GM21825 (cell line): ENCODE measurements at regions not wholly inside any gene's neighbourhood (a gene's known extent, or its start where the extent isn't known, plus 50 kb on each side); places are given as distances from the start of the nearest gene placed in this dataset.
"Not testable (repeated sequence)": the region's sequence is repeated elsewhere in the genome, so short reads cannot be mapped to it uniquely, and the experiment has no call there.

Experiments used
- ATAC-seq: cut with Tn5 transposase; IDR thresholded peaks from one replicate; pipeline ENCODE4 v1.9.1; 2021; ENCODE audit warnings: mild to moderate bottlenecking, moderate library complexity; ENCODE audit not compliant: unreplicated experiment

- not testable (repeated sequence) for ATAC-seq
These were observed 234.6 kb upstream of the CASK start for GRCh38 chrX:42157923-42158322.

DNA sequence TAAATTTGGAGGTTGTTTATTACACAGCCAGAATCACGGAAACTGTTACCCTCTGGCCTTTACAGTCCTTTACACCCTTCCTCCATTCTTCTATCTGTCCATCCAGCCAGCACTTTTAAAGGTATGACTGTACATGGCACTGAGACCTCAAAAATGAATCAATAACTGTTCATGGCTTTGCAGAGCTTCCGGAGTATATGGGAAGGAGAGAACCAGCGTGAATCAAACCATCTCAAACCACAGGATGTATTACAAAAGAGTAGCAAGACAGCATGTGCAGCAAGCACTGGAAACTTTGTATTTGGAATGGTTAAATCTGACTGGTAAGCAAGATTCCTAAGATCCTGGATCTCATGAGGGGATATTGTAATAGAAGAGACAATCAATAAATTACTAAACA lies 228.5 kb upstream of the CASK start:
- ATAC-seq = no peak

- no peak for ATAC-seq
These were observed 226.4 kb upstream of the CASK start for GRCh38 chrX:42149765-42150164.

DNA sequence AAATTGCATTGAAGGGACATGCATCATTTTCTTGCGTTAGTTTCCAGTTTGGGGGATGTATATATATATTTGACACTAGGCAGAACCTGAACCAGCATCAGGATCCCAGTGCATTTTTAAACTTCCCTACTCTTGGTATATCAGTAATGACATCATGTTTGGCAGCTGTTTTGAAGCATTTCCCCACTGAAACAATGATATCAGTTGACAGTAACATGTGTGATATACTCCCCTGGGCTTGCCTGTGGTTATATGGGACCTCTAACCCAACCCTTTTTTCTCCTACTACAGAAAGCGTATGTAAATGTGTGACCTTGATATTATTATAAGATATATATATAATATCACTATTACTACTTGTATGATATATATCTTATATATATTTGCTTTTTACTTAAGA lies 225.9 kb upstream of the CASK start:
- ATAC-seq = no peak

DNA sequence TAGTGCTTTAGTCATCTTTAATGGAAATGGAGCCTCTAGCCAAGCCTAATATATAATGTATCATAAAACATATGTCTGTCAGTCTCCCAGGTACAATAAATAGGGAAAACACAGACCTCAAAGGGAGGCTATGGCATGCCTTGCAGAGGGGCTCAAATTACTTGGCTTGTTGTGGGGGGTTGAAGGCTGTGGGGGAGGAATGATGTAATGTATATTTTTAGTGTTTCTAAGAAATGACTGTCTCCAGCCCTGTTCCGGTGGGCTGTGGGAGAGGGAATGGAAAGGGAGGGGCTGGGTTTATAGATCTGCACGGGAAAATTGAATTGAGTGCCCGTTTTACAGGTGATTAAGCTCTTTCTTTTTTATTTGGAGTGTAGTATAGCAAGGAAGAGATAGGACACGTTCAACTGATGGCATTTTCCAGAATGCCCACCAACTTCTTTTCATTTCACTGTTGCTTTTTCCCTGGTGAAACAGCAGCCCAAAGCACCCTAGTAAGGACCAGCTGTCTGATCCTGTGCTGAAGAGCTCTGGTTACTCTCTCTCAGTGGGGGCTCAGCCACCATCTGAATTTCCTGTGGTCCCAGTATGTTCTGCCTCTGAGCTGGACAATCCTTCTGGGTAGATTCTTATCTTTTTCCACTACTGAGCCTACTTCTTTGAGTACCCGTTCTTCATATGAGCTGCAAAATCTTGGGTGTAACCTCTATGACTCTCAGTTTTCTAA lies 220.7 kb upstream of the CASK start:
- no peak for ATAC-seq

GRCh38 chrX:42140320-42140719 lies 217.0 kb upstream of the CASK start:
- no peak for ATAC-seq

GRCh38 chrX:42135583-42136228 lies 212.4 kb upstream of the CASK start:
- ATAC-seq = no peak

- ATAC-seq = no peak
These were observed 208.5 kb upstream of the CASK start for GRCh38 chrX:42131856-42132255.

GRCh38 chrX:42129022-42129940 lies 205.9 kb upstream of the CASK start:
- ATAC-seq = no peak

DNA sequence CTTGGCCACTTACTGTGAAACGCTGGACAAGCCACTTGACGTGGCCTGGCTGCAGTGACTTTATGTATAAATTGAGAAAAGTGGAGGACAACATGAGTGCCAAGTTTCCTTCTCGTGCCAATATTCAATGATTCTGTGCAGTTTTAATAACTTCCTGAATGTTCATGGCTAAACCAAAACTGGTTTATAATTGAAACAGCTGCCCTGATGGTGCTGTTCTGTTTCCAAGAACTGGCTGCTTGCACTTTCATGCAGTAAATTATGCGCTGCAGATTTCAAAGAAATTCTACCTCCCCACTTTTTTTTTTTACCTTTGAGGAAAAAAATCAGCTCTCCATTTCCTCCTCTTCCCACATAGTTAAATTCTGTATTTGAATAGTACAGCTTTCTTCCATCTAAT lies 205.2 kb upstream of the CASK start:
- ATAC-seq = no peak

DNA sequence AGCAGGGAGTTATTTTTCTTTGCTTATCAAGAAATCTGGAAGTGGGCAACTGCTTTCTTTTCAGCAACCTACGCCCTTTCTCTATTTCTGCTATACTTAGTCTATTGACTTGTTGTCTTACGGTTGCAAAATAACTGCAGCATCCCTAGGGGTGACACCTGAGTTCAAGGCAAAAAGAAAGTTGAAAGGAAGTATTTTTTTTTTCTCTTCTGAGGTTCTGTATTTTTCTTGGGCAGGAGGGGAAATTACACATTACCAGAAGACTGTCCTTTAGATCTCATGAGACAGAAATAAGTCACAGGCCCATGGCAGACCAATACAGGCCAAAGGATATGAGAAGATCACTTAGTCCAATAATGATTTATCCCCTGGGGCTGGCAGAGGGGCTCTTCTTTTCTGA lies 204.7 kb upstream of the CASK start:
- peak; percentile 70 for ATAC-seq

- ATAC-seq = peak; percentile 24
These were observed 204.2 kb upstream of the CASK start for GRCh38 chrX:42127563-42127962.

DNA sequence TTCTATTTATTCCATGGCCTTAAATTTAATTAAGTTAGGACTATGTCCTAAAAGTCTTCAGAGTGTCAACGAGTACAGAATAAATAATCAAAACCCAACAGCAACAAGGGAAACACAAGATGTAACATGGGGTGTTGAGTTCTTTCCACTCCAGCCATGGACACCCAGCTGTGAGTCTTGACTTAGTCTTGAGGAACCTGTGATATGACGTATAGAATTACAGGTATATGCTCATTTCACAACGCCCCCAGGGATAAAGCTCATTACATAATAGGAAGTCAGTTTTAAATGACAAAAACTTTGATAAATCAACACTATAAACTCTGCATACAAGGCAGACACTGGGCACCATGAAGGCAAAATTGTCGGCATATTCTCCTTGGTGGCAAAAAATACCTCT lies 200.0 kb upstream of the CASK start:
- no peak for ATAC-seq

DNA sequence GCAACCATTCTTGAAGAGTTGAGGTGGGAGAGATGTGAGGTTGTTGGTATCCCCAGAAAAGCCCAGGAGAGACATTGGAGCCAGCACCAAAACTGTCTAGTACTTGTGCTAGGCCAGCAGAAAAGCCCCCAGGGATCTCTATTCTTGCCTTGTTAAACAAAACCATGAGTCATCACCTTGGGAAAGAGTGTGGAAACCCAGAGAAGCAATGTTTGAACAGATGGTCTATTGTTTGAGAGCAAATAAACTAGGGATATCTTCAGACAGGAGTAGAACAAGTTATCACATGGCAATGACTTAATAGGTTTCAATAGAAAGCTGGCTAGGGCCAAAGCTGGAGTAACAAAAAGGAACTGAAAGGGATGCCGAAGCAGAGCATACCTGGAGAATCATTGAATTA lies 195.7 kb upstream of the CASK start:
- ATAC-seq = no peak

- no peak for ATAC-seq
These were observed 194.0 kb upstream of the CASK start for GRCh38 chrX:42117318-42117717.

DNA sequence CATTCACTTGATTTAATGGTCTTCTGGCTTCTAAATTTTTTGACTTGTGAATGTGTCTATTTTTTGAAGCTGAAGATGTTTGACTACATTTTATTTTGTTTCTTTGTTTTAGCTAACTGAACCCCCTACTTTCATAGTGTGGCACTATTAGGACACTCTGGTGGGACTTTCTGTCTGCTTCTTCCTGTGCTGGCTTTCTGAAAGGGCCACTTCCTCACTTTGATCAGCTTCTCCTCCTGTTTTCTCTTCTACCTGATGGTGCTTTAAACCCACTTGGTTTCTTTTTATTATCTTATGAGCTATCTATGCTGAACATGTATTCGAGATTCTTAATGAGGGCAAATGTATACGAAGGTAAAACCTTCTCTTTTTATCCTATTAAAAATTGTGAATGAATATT lies 186.1 kb upstream of the CASK start:
- no peak for ATAC-seq

- ATAC-seq = no peak
These were observed 184.4 kb upstream of the CASK start for GRCh38 chrX:42107495-42108488.

DNA sequence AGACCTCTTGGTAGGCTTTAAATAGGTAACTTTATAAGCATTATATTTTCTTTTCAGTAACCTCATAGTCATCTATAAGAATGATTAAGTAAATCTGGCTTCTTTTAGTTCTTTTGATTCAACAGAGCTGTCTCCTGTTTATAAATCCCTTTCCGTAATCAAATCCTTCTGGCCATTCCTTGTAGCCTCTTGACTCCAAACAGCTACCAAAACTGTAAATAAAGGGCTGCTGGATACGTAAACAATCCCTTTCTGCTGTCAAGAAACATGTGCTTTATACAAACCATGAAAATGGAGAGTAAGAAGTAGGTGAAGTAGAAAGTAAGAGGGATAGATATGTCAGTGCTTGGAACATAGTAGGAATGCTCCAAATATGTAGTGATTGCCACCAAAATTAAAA lies 183.2 kb upstream of the CASK start:
- ATAC-seq = no peak

GRCh38 chrX:42102586-42103282 lies 179.4 kb upstream of the CASK start:
- no peak for ATAC-seq

GRCh38 chrX:42098900-42099299 lies 175.5 kb upstream of the CASK start:
- no peak for ATAC-seq
